DLD1 (cell line): ENCODE measurements at regions not wholly inside any gene's neighbourhood (a gene's known extent, or its start where the extent isn't known, plus 50 kb on each side); places are given as distances from the start of the nearest gene placed in this dataset.

Source experiments
- in situ Hi-C: cut with HindIII; loops from 2 replicates; pipeline ENCODE4 v1.10.0; 2017; ENCODE audit warnings: low sequenced_read_pairs

GRCh38 chr12:126602612-126603011 lies 1537.4 kb downstream of the AACS start:
- in situ Hi-C loops = no loop called here

- in situ Hi-C loops = no loop called here
Observed at GRCh38 chr12:126607157-126607556, 1541.9 kb downstream of the AACS start.

GRCh38 chr12:126607867-126608266 lies 1542.6 kb downstream of the AACS start:
- in situ Hi-C loops = no loop called here

- in situ Hi-C loops = no loop called here
Observed at GRCh38 chr12:126608607-126609175, 1543.5 kb downstream of the AACS start.

- in situ Hi-C loops = no loop called here
Observed at GRCh38 chr12:126616441-126616840, 1551.2 kb downstream of the AACS start.

GRCh38 chr12:126617312-126617711 lies 1552.1 kb downstream of the AACS start:
- in situ Hi-C loops = no loop called here

- in situ Hi-C loops = no loop called here
Observed at GRCh38 chr12:126627596-126627995, 1562.4 kb downstream of the AACS start.

- in situ Hi-C loops = no loop called here
Observed at GRCh38 chr12:126636821-126637220, 1571.6 kb downstream of the AACS start.

GRCh38 chr12:126644236-126645020 lies 1579.2 kb downstream of the AACS start:
- in situ Hi-C loops = no loop called here

- in situ Hi-C loops = no loop called here
Observed at GRCh38 chr12:126648074-126648473, 1582.8 kb downstream of the AACS start.

- in situ Hi-C loops = no loop called here
Observed at GRCh38 chr12:126651133-126651532, 1585.9 kb downstream of the AACS start.

GRCh38 chr12:126663304-126664094 lies 1598.3 kb downstream of the AACS start:
- in situ Hi-C loops = no loop called here

GRCh38 chr12:126667339-126667738 lies 1599.6 kb upstream of the TMEM132C start:
- in situ Hi-C loops = no loop called here

- in situ Hi-C loops = no loop called here
Observed at GRCh38 chr12:126668538-126668937, 1598.4 kb upstream of the TMEM132C start.

- in situ Hi-C loops = no loop called here
Observed at GRCh38 chr12:126668961-126669360, 1598.0 kb upstream of the TMEM132C start.

- in situ Hi-C loops = no loop called here
Observed at GRCh38 chr12:126676434-126676833, 1590.5 kb upstream of the TMEM132C start.

GRCh38 chr12:126681676-126682075 lies 1585.3 kb upstream of the TMEM132C start:
- in situ Hi-C loops = no loop called here

- in situ Hi-C loops = no loop called here
Observed at GRCh38 chr12:126684703-126685102, 1582.3 kb upstream of the TMEM132C start.

- in situ Hi-C loops = no loop called here
Observed at GRCh38 chr12:126685636-126686035, 1581.3 kb upstream of the TMEM132C start.

GRCh38 chr12:126688556-126688955 lies 1578.4 kb upstream of the TMEM132C start:
- in situ Hi-C loops = no loop called here

GRCh38 chr12:126700096-126700495 lies 1566.9 kb upstream of the TMEM132C start:
- in situ Hi-C loops = no loop called here

- in situ Hi-C loops = no loop called here
Observed at GRCh38 chr12:126704609-126705008, 1562.4 kb upstream of the TMEM132C start.
